Endothelial cell (in vitro differentiated cells): ENCODE measurements at regions not wholly inside any gene's neighbourhood (a gene's known extent, or its start where the extent isn't known, plus 50 kb on each side); places are given as distances from the start of the nearest gene placed in this dataset.

ENCODE experiments used
- DNase-seq: peaks from one replicate; pipeline ENCODE4 v3.0.0; 2021; ENCODE audit warnings: low spot score
- H3K27ac Mint-ChIP-seq: one replicate; pipeline ENCODE4 v1.8.0; 2021; ENCODE audit warnings: mixed read lengths, inconsistent platforms; ENCODE audit not compliant: unreplicated experiment
- H3K27me3 Mint-ChIP-seq: one replicate; pipeline ENCODE4 v1.8.0; 2021; ENCODE audit warnings: mild to moderate bottlenecking, moderate library complexity, mixed read lengths, inconsistent platforms; ENCODE audit not compliant: unreplicated experiment
- H3K36me3 Mint-ChIP-seq: one replicate; pipeline ENCODE4 v1.8.0; 2021; ENCODE audit warnings: mild to moderate bottlenecking, low read depth, mixed read lengths, inconsistent platforms; ENCODE audit not compliant: unreplicated experiment
- H3K4me1 Mint-ChIP-seq: one replicate; pipeline ENCODE4 v1.8.0; 2021; ENCODE audit warnings: mild to moderate bottlenecking, mixed read lengths, inconsistent platforms; ENCODE audit not compliant: unreplicated experiment
- H3K4me3 Mint-ChIP-seq: one replicate; pipeline ENCODE4 v1.8.0; 2021; ENCODE audit warnings: mild to moderate bottlenecking, mixed read lengths, inconsistent platforms; ENCODE audit not compliant: unreplicated experiment
- H3K9me3 Mint-ChIP-seq: one replicate; pipeline ENCODE4 v1.8.0; 2021; ENCODE audit warnings: mixed read lengths, inconsistent platforms; ENCODE audit not compliant: unreplicated experiment
- CTCF ChIP-seq: fragments of 200-600 bp; sonication (generic); IDR thresholded peaks from one replicate; pipeline ENCODE4 v1.5.0; 2021; ENCODE audit warnings: antibody characterized with exemption; ENCODE audit not compliant: unreplicated experiment

GRCh38 chr5:4362411-4362810 is 766.8 kb downstream of the IRX1 start:
- DNase-seq: no peak
- no peak overlapping the region for H3K4me3 Mint-ChIP-seq
- no peaks in the 10 kb centered on the region for H3K9me3 Mint-ChIP-seq
- H3K4me1 Mint-ChIP-seq: no peaks in the 10 kb centered on the region
- no peak for TF ChIP-seq CTCF
- H3K36me3 Mint-ChIP-seq: no peaks in the 10 kb centered on the region
- H3K27me3 Mint-ChIP-seq: peaks cover 1% of the 10 kb centered on the region
- H3K27ac Mint-ChIP-seq: no peak overlapping the region

GRCh38 chr5:4363045-4363444 is 767.4 kb downstream of the IRX1 start:
- TF ChIP-seq CTCF: no peak
- Mint-ChIP-seq H3K4me1 (no peaks in the 10 kb centered on the region), H3K27me3 (peaks cover 1% of the 10 kb centered on the region), H3K9me3 (no peaks in the 10 kb centered on the region), H3K36me3 (no peaks in the 10 kb centered on the region), H3K4me3 (no peak overlapping the region), H3K27ac (no peak overlapping the region)
- DNase-seq: no peak

GRCh38 chr5:4366628-4367027 is 771.0 kb downstream of the IRX1 start:
- H3K4me3 Mint-ChIP-seq: no peak overlapping the region
- TF ChIP-seq CTCF: no peak
- no peaks in the 10 kb centered on the region for H3K36me3 Mint-ChIP-seq
- peaks cover 1% of the 10 kb centered on the region for H3K27me3 Mint-ChIP-seq
- H3K4me1 Mint-ChIP-seq: no peaks in the 10 kb centered on the region
- DNase-seq: no peak
- H3K9me3 Mint-ChIP-seq: no peaks in the 10 kb centered on the region
- no peak overlapping the region for H3K27ac Mint-ChIP-seq

- Mint-ChIP-seq H3K27ac (no peak overlapping the region), H3K36me3 (no peaks in the 10 kb centered on the region), H3K9me3 (no peaks in the 10 kb centered on the region), H3K4me1 (no peaks in the 10 kb centered on the region), H3K4me3 (no peak overlapping the region), H3K27me3 (peaks cover 1% of the 10 kb centered on the region)
- no peak for DNase-seq
- no peak for TF ChIP-seq CTCF
These were observed 769.9 kb upstream of the ADAMTS16 start for GRCh38 chr5:4370218-4370617.

- Mint-ChIP-seq H3K4me1 (no peaks in the 10 kb centered on the region), H3K9me3 (no peaks in the 10 kb centered on the region), H3K27me3 (no peaks in the 10 kb centered on the region), H3K36me3 (no peaks in the 10 kb centered on the region), H3K4me3 (no peak overlapping the region), H3K27ac (no peak overlapping the region)
- DNase-seq: no peak
- no peak for TF ChIP-seq CTCF
These were observed 767.6 kb upstream of the ADAMTS16 start for GRCh38 chr5:4372481-4372880.
